ENCODE measurements at regions not wholly inside any gene's neighbourhood (a gene's known extent, or its start where the extent isn't known, plus 50 kb on each side); places are given as distances from the start of the nearest gene placed in this dataset.

- TF ChIP-seq JUND (IDR thresholded peaks at IDR 0.05; ENCODE audit: low read length) (no peak), CTCF (IDR thresholded peaks at IDR 0.05; ENCODE audit: control extremely low read depth in 1 of 3, insufficient read depth in 1 of 3, low read depth in 1 of 3, low read length in 3 of 3) (no peak), POLR2A (IDR thresholded peaks at IDR 0.05; ENCODE audit: control extremely low read depth in 1 of 2, low read depth in 2 of 2, low read length in 2 of 2) (no peak)
These were observed 193.1 kb downstream of the SPATA18 start for GRCh38 chr4:52244103-52244775.

All from H1 (cell line).